PC-9 (cell line): ENCODE measurements at regions not wholly inside any gene's neighbourhood (a gene's known extent, or its start where the extent isn't known, plus 50 kb on each side); places are given as distances from the start of the nearest gene placed in this dataset.

Experiments used
- BruUV-seq: library from RNA; stranded (reverse); fragments of 400-500 nt; replicated peaks from 2 replicates; lab custom pipeline; 2021; lab: Mats Ljungman, UMichigan
- CTCF ChIA-PET: fragments of 300-600 bp; sonication (Branson Sonifier 250); formaldehyde crosslinking; loops from one replicate; lab custom pipeline; 2022; ENCODE audit warnings: antibody characterized with exemption; lab: Charles Lee
- POLR2A ChIA-PET: fragments of 300-600 bp; sonication (Branson Sonifier 250); formaldehyde crosslinking; loops from one replicate; lab custom pipeline; 2022; ENCODE audit warnings: antibody characterized with exemption; ENCODE audit not compliant: unreplicated experiment; lab: Charles Lee
- DNase-seq, 2 experiments: peaks; one replicate each; pipeline versions ENCODE4 v3.0.0 to v3.0.0-alpha.2; 2015 to 2022; ENCODE audit warnings: mixed read lengths in 1 of 2
- H2AFZ ChIP-seq: fragments of 200-600 bp; sonication (generic); 2 replicates; pipeline ENCODE4 v1.8.1; 2017; ENCODE audit warnings: antibody characterized with exemption
- H3F3A ChIP-seq: fragments of 200-600 bp; sonication (generic); 2 replicates; pipeline ENCODE4 v1.8.1; 2017; ENCODE audit warnings: antibody characterized with exemption, mild to moderate bottlenecking, low read depth; ENCODE audit not compliant: insufficient read depth
- H3K27ac ChIP-seq: fragments of 200-600 bp; sonication (generic); 2 replicates; pipeline ENCODE4 v1.6.1; 2016; ENCODE audit warnings: mixed run types
- H3K27me3 ChIP-seq: fragments of 200-600 bp; sonication (generic); 2 replicates; pipeline ENCODE4 v1.6.1; 2016; ENCODE audit warnings: low read depth, mixed run types; ENCODE audit not compliant: insufficient read depth
- H3K36me3 ChIP-seq: fragments of 200-600 bp; sonication (generic); 2 replicates; pipeline ENCODE4 v1.6.1; 2016; ENCODE audit warnings: low read depth, mixed run types
- H3K4me1 ChIP-seq: fragments of 200-600 bp; sonication (generic); replicated peaks from 2 replicates; pipeline ENCODE4 v1.6.1; 2016; ENCODE audit warnings: mixed run types; ENCODE audit not compliant: insufficient read depth
- H3K4me2 ChIP-seq: fragments of 200-600 bp; sonication (generic); 2 replicates; pipeline ENCODE4 v1.6.1; 2017; ENCODE audit warnings: mixed run types
- H3K4me3 ChIP-seq: fragments of 200-600 bp; sonication (generic); 2 replicates; pipeline ENCODE4 v1.6.1; 2016; ENCODE audit warnings: mixed run types
- H3K79me2 ChIP-seq: fragments of 200-600 bp; sonication (generic); 2 replicates; pipeline ENCODE4 v1.6.1; 2017; ENCODE audit warnings: low read depth, mixed run types
- H3K9me2 ChIP-seq: fragments of 200-600 bp; sonication (generic); 2 replicates; pipeline ENCODE4 v1.8.1; 2017; ENCODE audit warnings: mild to moderate bottlenecking; ENCODE audit not compliant: insufficient read depth
- H3K9me3 ChIP-seq: fragments of 200-600 bp; sonication (generic); 2 replicates; pipeline ENCODE4 v1.8.1; 2016; ENCODE audit warnings: low read depth; ENCODE audit not compliant: insufficient read depth
- H4K20me1 ChIP-seq: fragments of 200-600 bp; sonication (generic); 2 replicates; pipeline ENCODE4 v1.8.1; 2017; ENCODE audit not compliant: insufficient read depth
- CTCF ChIP-seq: fragments of 200-600 bp; sonication (generic); conservative IDR thresholded peaks from 2 replicates; pipeline ENCODE4 v1.6.1; 2017; ENCODE audit warnings: mixed run types, antibody characterized with exemption, mild to moderate bottlenecking, moderate library complexity
- EZH2 ChIP-seq: fragments of 200-600 bp; sonication (generic); IDR thresholded peaks from 2 replicates; pipeline ENCODE4 v1.8.0; 2017; ENCODE audit warnings: antibody characterized with exemption, low read depth
- intact Hi-C: fragments of 100-400 bp; cut with micrococcal nuclease; formaldehyde crosslinking; loops from one replicate; pipeline ENCODE4 v1.10.0; 2022; ENCODE audit not compliant: unreplicated experiment

- intact Hi-C loops: no loop called here
- TF ChIP-seq EZH2: no peak
- TF ChIP-seq CTCF: no peak
- no peaks in the 10 kb centered on the region for H3F3A ChIP-seq
- H3K4me1 ChIP-seq: no peaks in the 10 kb centered on the region
- no peak overlapping the region for H3K27ac ChIP-seq
- DNase-seq: no peak
- POLR2A ChIA-PET: no interaction called here
- no peak overlapping the region for H3K4me2 ChIP-seq
- no peak overlapping the region for H3K4me3 ChIP-seq
- H3K79me2 ChIP-seq: no peaks in the 10 kb centered on the region
- H3K9me3 ChIP-seq: no peaks in the 10 kb centered on the region
- H3K36me3 ChIP-seq: no peaks in the 10 kb centered on the region
- CTCF ChIA-PET: interaction anchor here (0.6 kb wide), 1 partner anchor 89 kb away, joined by 3 read pairs; no protein-coding TSS in a partner anchor
- no peak overlapping the region for H2AFZ ChIP-seq
- BruUV-seq: no TSS peak
- no peaks in the 10 kb centered on the region for H4K20me1 ChIP-seq
- H3K9me2 ChIP-seq: no peaks in the 10 kb centered on the region
- no peaks in the 10 kb centered on the region for H3K27me3 ChIP-seq
Observed at GRCh38 chr11:76298255-76298654, 82.7 kb downstream of the THAP12 start.

GRCh38 chr11:76296731-76297542 lies 84.0 kb downstream of the THAP12 start:
- ChIA-PET CTCF (no interaction called here), POLR2A (no interaction called here)
- intact Hi-C loops: no loop called here
- H4K20me1 ChIP-seq: no peaks in the 10 kb centered on the region
- H3K4me3 ChIP-seq: no peak overlapping the region
- H3K27me3 ChIP-seq: no peaks in the 10 kb centered on the region
- no peaks in the 10 kb centered on the region for H3K9me3 ChIP-seq
- no peaks in the 10 kb centered on the region for H3K79me2 ChIP-seq
- TF ChIP-seq EZH2: no peak
- TF ChIP-seq CTCF: no peak
- DNase-seq: no peak
- H3K9me2 ChIP-seq: no peaks in the 10 kb centered on the region
- H3K36me3 ChIP-seq: no peaks in the 10 kb centered on the region
- no TSS peak for BruUV-seq
- H3K4me1 ChIP-seq: no peaks in the 10 kb centered on the region
- H3K27ac ChIP-seq: no peak overlapping the region
- H2AFZ ChIP-seq: no peak overlapping the region
- H3F3A ChIP-seq: peaks cover under 1% of the 10 kb centered on the region; the same call in 1 of the 2 replicates
- H3K4me2 ChIP-seq: no peak overlapping the region

GRCh38 chr11:76293189-76293631 lies 86.9 kb upstream of the WNT11 start:
- no peak for DNase-seq
- H2AFZ ChIP-seq: no peak overlapping the region
- CTCF ChIA-PET: no interaction called here
- TF ChIP-seq EZH2 (no peak), CTCF (no peak)
- H3K4me3 ChIP-seq: no peak overlapping the region
- H3K9me2 ChIP-seq: no peaks in the 10 kb centered on the region
- no peaks in the 10 kb centered on the region for H3K36me3 ChIP-seq
- no peaks in the 10 kb centered on the region for H3K9me3 ChIP-seq
- no peaks in the 10 kb centered on the region for H3K79me2 ChIP-seq
- H3K4me2 ChIP-seq: no peak overlapping the region
- no TSS peak for BruUV-seq
- H3K27me3 ChIP-seq: no peaks in the 10 kb centered on the region
- no peaks in the 10 kb centered on the region for H4K20me1 ChIP-seq
- peaks cover 18% of the 10 kb centered on the region for H3K4me1 ChIP-seq
- intact Hi-C loops: no loop called here
- POLR2A ChIA-PET: no interaction called here
- no peak overlapping the region for H3K27ac ChIP-seq
- peaks cover 17% of the 10 kb centered on the region for H3F3A ChIP-seq
